ENCODE measurements at regions not wholly inside any gene's neighbourhood (a gene's known extent, or its start where the extent isn't known, plus 50 kb on each side); places are given as distances from the start of the nearest gene placed in this dataset.

- intact Hi-C loops (cut with micrococcal nuclease): no loop called here
- Mint-ChIP-seq H3K36me3 (no peaks in the 10 kb centered on the region), H3K27ac (no peak overlapping the region), H3K4me3 (no peak overlapping the region), H3K4me1 (no peaks in the 10 kb centered on the region), H3K27me3 (ENCODE audit: low read depth in 3 of 3) (peaks cover 1 to 7% (median 1%) of the 10 kb centered on the region in 3 donors), H3K9me3 (peaks cover 0 to 5% (median 0%) of the 10 kb centered on the region in 7 donors)
- H3K4me3 ChIP-seq (replicated peaks in 1 of 3; ENCODE audit: low read depth in 2 of 3, low read length in 3 of 3): no peak overlapping the region
- no peak for DNase-seq
- H2AFZ ChIP-seq (ENCODE audit: insufficient read depth, low read depth, low read length, poor library complexity, severe bottlenecking): no peak overlapping the region
- no peak for TF ChIP-seq CTCF (IDR thresholded peaks at IDR 0.05)
- no peaks in the 10 kb centered on the region for H3K4me1 ChIP-seq (ENCODE audit: control insufficient read depth in 1 of 2, insufficient read depth in 2 of 2, low read length in 2 of 2)
- WGBS (ENCODE audit: insufficient coverage): 85% methylated on average over 7 of the region's 7 CpGs
- H3K9ac ChIP-seq (ENCODE audit: insufficient read depth, low read length, poor library complexity, severe bottlenecking): no peak overlapping the region
- no peak overlapping the region for H3K4me2 ChIP-seq (replicated peaks; ENCODE audit: extremely low read depth, low read length, poor library complexity, severe bottlenecking)
- no peaks in the 10 kb centered on the region for H3K27me3 ChIP-seq (ENCODE audit: control insufficient read depth in 2 of 2, insufficient read depth in 2 of 2, low read length in 2 of 2)
- H3K9me3 ChIP-seq (replicated peaks in 1 of 2; ENCODE audit: control insufficient read depth in 1 of 2, insufficient read depth in 1 of 2, low read length in 2 of 2): peaks cover 0 to 9% of the 10 kb centered on the region in 2 donors
- H4K20me1 ChIP-seq (ENCODE audit: insufficient read depth, low read length): no peaks in the 10 kb centered on the region
- H3K36me3 ChIP-seq (replicated peaks in 1 of 2; ENCODE audit: control insufficient read depth in 1 of 2, insufficient read depth in 2 of 2, low read length in 2 of 2): no peaks in the 10 kb centered on the region
- H3K27ac ChIP-seq (ENCODE audit: low read depth in 1 of 2, low read length in 2 of 2): no peak overlapping the region
- no peaks in the 10 kb centered on the region for H3K79me2 ChIP-seq (ENCODE audit: insufficient read depth, low read length)
Observed at GRCh38 chr2:75428646-75429443, 131.9 kb downstream of the EVA1A start.

GRCh38 chr2:75428060-75428459, 132.7 kb downstream of the EVA1A start:
- peaks cover 0 to 9% of the 10 kb centered on the region in 2 donors for H3K9me3 ChIP-seq (replicated peaks in 1 of 2; ENCODE audit: control insufficient read depth in 1 of 2, insufficient read depth in 1 of 2, low read length in 2 of 2)
- no peaks in the 10 kb centered on the region for H4K20me1 ChIP-seq (ENCODE audit: insufficient read depth, low read length)
- no peak overlapping the region for H3K9ac ChIP-seq (ENCODE audit: insufficient read depth, low read length, poor library complexity, severe bottlenecking)
- H3K27ac Mint-ChIP-seq: no peak overlapping the region
- peaks cover 0 to 5% (median 0%) of the 10 kb centered on the region in 7 donors for H3K9me3 Mint-ChIP-seq
- H3K4me1 Mint-ChIP-seq: no peaks in the 10 kb centered on the region
- WGBS (ENCODE audit: insufficient coverage): no CpG with 5 or more reads among the region's 2 CpGs
- no peaks in the 10 kb centered on the region for H3K79me2 ChIP-seq (ENCODE audit: insufficient read depth, low read length)
- DNase-seq: no peak
- no peak overlapping the region for H3K27ac ChIP-seq (ENCODE audit: low read depth in 1 of 2, low read length in 2 of 2)
- no peak overlapping the region for H3K4me3 ChIP-seq (replicated peaks in 1 of 3; ENCODE audit: low read depth in 2 of 3, low read length in 3 of 3)
- intact Hi-C loops (cut with micrococcal nuclease): no loop called here
- no peak for TF ChIP-seq CTCF (IDR thresholded peaks at IDR 0.05)
- H2AFZ ChIP-seq (ENCODE audit: insufficient read depth, low read depth, low read length, poor library complexity, severe bottlenecking): no peak overlapping the region
- H3K36me3 ChIP-seq (replicated peaks in 1 of 2; ENCODE audit: control insufficient read depth in 1 of 2, insufficient read depth in 2 of 2, low read length in 2 of 2): no peaks in the 10 kb centered on the region
- H3K4me3 Mint-ChIP-seq: no peak overlapping the region
- peaks cover 0 to 7% (median 2%) of the 10 kb centered on the region in 3 donors for H3K27me3 Mint-ChIP-seq (ENCODE audit: low read depth in 3 of 3)
- no peaks in the 10 kb centered on the region for H3K27me3 ChIP-seq (ENCODE audit: control insufficient read depth in 2 of 2, insufficient read depth in 2 of 2, low read length in 2 of 2)
- no peaks in the 10 kb centered on the region for H3K4me1 ChIP-seq (ENCODE audit: control insufficient read depth in 1 of 2, insufficient read depth in 2 of 2, low read length in 2 of 2)
- no peak overlapping the region for H3K4me2 ChIP-seq (replicated peaks; ENCODE audit: extremely low read depth, low read length, poor library complexity, severe bottlenecking)
- H3K36me3 Mint-ChIP-seq: no peaks in the 10 kb centered on the region
